Activated CD8-positive, alpha-beta memory T cell treated with anti-CD3 and anti-CD28 coated beads for 36 hours (primary cell): ENCODE measurements at regions not wholly inside any gene's neighbourhood (a gene's known extent, or its start where the extent isn't known, plus 50 kb on each side); places are given as distances from the start of the nearest gene placed in this dataset.
"Not testable (repeated sequence)": the region's sequence is repeated elsewhere in the genome, so short reads cannot be mapped to it uniquely, and the experiment has no call there.

Source experiments
- CTCF ChIA-PET: fragments of 350-600 bp; sonication (Branson Sonifier 250); formaldehyde crosslinking; loops from one replicate; lab custom pipeline; 2021; ENCODE audit warnings: antibody characterized with exemption; lab: Charles Lee
- POLR2A ChIA-PET: fragments of 350-600 bp; sonication (Branson Sonifier 250); formaldehyde crosslinking; loops from one replicate; lab custom pipeline; 2021; ENCODE audit warnings: antibody characterized with exemption; lab: Charles Lee

DNA sequence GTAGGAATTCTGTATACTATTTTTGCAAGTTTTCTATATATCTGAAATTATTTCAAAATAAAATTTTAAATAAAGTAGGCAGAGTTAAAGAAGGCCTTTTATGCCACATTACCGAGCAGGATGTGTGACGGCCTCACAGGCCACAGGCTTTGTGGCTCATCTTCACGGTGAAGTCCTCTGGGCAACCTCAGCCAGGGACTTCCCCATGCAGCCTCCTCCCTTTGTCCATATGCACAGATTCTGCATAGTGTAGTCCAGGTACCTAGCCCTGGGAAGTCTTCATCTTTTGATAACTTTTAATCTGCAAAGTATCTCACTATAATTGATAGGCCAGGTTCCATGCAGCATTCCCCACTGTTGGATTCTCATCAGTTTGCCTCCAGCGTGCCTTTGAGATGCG, 62.8 kb downstream of the ARHGAP11B start:
- CTCF ChIA-PET, POLR2A ChIA-PET: not testable (repeated sequence)

- CTCF ChIA-PET, POLR2A ChIA-PET: not testable (repeated sequence)
Measured at GRCh38 chr15:30690153-30690552, 64.2 kb downstream of the ARHGAP11B start.

DNA sequence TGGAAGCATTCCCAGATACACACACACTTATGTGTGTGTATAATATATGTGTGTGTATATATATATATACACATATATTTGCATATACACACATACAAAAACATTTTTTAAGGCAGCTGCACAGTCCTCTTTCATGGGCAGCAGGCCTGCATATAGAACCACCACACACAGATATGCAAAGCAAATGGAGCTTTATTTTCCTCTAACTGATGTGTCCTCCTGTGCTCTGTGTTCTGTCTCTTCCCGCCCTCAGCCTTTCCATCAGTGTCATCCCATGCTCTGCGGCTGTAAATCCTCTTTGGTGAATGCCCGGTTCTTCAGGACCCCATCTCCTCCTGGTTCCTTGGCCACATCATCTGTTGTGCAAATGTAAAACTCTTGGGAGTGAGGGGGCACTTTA, 69.9 kb downstream of the ARHGAP11B start:
- POLR2A ChIA-PET, CTCF ChIA-PET: not testable (repeated sequence)

- POLR2A ChIA-PET, CTCF ChIA-PET: not testable (repeated sequence)
Measured at GRCh38 chr15:30696439-30697314, 70.7 kb downstream of the ARHGAP11B start.

DNA sequence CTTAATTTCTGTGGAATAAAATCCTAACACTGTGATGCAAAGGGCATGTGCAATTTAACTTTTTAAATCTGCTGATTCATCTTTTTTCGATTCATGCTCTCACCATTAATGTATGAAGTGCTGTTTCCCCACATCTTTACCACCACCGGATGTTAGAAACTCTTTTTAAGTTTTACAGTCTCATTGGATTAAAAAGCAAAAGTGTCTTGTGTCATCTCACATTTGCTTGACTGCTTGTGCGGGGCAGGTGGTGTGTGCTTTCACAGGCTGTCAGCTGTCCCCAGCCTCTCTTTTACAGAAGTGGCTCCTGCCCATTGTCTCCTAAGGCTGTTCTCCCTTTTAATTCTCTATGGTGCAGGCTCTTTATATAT, 71.4 kb downstream of the ARHGAP11B start:
- CTCF ChIA-PET, POLR2A ChIA-PET: not testable (repeated sequence)

DNA sequence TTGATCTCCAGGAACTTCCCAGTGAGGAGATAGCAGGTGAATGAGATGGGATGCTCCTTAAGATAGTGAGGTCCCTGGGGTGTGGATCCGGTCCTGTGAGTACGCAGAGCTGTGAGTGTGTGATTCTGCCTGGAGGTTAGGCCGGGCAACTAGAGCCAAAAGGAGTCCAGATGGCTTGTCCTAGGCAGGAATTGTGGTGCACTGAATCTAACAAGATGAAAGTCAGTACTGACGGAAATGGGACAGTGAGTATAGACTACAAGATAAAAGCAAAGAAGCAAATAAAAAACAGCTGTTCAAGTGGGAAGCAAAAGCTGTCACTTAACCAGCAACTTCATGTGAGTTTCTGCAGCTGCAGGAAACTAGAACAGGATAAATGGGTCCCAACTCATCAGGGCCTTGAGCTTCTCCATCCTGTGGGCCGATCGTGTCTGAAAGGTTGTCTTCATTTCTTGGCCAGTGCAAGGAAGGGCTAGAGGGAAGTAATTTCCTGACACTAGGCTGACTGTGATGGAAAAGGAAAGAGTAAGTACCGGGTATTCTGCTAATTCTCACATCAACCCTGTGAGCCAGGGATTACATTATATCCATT, 74.2 kb downstream of the ARHGAP11B start:
- POLR2A ChIA-PET, result not testable (repeated sequence)

DNA sequence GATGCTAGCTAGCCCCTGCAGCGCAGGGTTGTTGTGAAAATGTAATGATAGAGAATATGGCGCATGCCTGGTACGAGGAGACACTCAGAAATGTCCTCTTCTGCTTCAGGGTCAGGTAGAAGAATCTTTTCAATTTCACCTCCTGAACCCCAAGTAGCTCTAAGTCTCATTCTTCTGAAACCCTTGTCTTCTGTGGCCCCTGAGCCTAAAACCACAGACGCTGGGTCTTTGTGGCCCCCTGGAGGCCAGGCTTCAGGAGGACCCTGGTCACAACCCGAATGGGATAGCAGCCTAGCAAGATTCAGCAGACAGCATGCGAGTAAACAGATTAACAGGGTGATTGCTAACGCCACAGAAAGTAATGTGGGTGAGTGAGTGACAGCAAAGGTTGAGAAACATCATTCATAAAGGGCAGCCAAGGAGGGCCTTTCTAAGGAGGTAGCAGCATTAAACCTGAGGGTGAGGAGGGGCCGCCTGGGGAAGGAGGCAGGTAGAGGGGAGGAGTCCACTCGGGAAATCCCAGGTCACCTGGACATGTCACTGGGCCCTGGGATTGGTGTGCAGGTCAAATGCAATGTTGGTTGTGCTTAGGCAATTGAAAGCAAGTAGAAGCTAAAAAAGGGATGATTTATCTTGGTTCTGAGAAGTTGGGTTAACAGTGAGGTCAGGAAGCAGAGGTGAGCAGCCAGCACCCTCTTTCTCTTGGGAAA, 82.2 kb downstream of the ARHGAP11B start:
- CTCF ChIA-PET, POLR2A ChIA-PET: not testable (repeated sequence)

More for the DNA sequence above, 74.2 kb downstream of the ARHGAP11B start:
- CTCF ChIA-PET, result not testable (repeated sequence)

GRCh38 chr15:30708809-30709208, 82.9 kb downstream of the ARHGAP11B start:
- POLR2A ChIA-PET, CTCF ChIA-PET: not testable (repeated sequence)

- POLR2A ChIA-PET, CTCF ChIA-PET: not testable (repeated sequence)
Measured at GRCh38 chr15:30718038-30718643, 92.2 kb downstream of the ARHGAP11B start.

DNA sequence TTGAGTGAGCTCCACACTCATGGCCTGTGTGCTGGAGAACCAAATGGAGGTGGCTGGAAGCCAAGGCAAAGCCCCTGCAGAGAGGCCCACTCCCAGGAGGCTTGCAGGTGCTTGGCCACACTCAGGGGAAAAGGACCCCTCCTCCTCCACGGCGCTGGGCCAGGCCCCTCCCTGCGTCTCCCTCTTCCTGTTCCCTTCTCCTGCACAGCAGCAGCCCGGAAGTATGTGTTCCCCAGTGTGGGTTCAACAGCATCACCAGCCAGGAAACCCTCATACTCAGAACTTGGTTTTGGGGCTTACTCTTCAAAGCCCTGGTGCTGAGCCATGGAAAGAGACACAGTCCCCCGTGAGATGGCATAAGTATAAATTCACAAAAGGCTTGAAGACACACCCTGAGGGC, 93.4 kb downstream of the ARHGAP11B start:
- CTCF ChIA-PET, POLR2A ChIA-PET: not testable (repeated sequence)

GRCh38 chr15:30720825-30721224, 94.9 kb downstream of the ARHGAP11B start:
- CTCF ChIA-PET, POLR2A ChIA-PET: not testable (repeated sequence)

- POLR2A ChIA-PET, CTCF ChIA-PET: not testable (repeated sequence)
Measured at GRCh38 chr15:30721529-30721928, 95.6 kb downstream of the ARHGAP11B start.

DNA sequence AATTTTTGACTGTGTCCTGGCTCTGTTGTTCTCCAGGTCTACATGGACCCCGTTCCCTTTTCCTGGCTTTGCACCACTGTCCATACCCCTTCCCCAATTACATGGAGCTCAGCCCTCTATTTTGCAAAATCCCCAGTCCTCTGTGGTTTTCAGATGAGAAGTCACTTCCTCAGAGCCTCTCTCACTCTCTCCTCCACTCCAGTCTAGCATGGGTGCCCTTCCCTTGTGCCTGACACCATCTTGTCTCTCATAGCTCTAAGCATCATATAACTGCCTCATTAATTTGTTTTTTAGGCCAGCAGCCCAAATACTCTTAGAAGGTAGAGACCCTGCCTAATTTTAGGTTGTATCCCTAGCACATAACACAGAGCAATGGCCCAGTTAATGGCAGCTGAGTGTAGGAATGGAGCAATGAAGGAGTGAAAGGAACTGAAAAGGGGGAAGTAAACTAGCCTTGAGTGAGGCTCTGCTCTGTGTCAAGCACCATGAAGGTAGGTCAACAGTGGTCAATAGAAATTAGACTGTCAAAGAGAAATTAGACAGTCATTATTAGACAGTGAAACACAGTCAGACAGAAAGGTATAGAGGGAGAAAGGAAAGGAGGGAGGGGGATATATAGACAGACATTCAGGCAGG, 97.7 kb downstream of the ARHGAP11B start:
- POLR2A ChIA-PET, CTCF ChIA-PET: not testable (repeated sequence)

- CTCF ChIA-PET, POLR2A ChIA-PET: not testable (repeated sequence)
Measured at GRCh38 chr15:30729880-30730590, 104.1 kb downstream of the ARHGAP11B start.

DNA sequence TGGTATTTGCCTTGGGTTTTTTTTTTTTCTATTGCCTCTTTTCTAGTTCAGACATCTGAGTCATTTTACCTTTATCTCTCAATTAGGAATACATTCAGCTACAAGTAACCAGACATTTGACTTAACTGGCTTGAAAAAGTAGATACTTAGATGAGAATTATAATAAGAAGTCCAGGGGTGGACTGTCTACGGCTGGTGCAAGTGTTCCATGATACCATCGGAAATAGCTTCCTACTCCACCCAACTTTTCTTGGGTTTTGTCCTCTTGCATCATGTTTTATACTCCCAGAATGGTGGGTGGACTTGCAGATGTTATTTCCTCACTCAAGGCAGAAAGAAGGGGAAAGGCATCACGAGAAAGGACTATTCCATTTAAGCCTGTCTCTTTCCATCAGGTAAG, 104.7 kb downstream of the ARHGAP11B start:
- CTCF ChIA-PET, POLR2A ChIA-PET: not testable (repeated sequence)

- POLR2A ChIA-PET, CTCF ChIA-PET: not testable (repeated sequence)
Measured at GRCh38 chr15:30732100-30732499, 106.2 kb downstream of the ARHGAP11B start.

- POLR2A ChIA-PET, CTCF ChIA-PET: not testable (repeated sequence)
Measured at GRCh38 chr15:30735884-30736564, 110.1 kb downstream of the ARHGAP11B start.

DNA sequence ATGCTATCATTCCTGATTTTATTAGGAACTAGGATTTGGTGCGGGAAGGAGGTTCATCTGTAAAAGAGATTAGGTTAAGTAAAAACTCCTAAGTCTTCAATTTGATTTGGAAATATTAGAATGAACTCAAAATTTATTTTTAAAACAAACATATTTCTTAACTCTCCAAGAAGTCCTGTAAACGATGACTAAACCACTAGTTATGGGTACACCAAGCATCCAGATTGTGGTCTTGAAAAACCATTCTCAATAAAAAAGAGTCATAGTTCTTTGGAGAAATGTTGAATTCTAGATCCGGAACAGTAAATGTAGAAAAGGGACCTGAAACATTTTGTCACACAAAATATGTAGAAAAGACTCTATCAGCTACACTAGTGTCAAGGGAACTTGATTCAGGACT, 116.9 kb downstream of the ARHGAP11B start:
- CTCF ChIA-PET, POLR2A ChIA-PET: not testable (repeated sequence)
